ENCODE measurements at regions not wholly inside any gene's neighbourhood (a gene's known extent, or its start where the extent isn't known, plus 50 kb on each side); places are given as distances from the start of the nearest gene placed in this dataset.

DNA sequence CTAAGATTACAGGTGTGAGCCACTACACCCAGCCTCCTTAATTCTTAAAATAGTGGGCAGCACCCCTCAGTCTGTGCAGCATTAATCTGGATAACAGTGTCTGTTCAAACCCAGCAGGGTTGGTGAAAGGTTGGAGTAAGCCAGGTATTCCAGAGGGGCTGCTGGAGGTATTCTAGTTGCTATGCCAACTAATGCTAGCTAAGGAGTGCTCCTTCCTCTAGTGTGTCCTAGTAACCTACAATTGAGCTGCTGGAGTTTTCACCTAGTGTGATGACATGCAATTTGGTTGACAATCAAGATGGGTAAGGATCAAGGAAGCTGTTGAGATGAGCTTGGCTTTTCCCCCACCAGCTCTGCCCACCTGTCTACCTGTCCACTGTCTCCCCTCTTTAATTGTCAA is 100.2 kb upstream of the IPO9 start:
- Histone ChIP-seq H3K27me3 (ENCODE audit: low read depth) (no peaks in the 10 kb centered on the region), H3K36me3 (no peaks in the 10 kb centered on the region), H3K9me3 (replicated peaks) (no peaks in the 10 kb centered on the region), H3K4me3 (no peak overlapping the region), H3K27ac (replicated peaks) (peak overlapping the region; percentile 87), H3K4me1 (peaks cover 99% of the 10 kb centered on the region)
- DNase-seq, result no peak
- TF ChIP-seq, protein P1, sequence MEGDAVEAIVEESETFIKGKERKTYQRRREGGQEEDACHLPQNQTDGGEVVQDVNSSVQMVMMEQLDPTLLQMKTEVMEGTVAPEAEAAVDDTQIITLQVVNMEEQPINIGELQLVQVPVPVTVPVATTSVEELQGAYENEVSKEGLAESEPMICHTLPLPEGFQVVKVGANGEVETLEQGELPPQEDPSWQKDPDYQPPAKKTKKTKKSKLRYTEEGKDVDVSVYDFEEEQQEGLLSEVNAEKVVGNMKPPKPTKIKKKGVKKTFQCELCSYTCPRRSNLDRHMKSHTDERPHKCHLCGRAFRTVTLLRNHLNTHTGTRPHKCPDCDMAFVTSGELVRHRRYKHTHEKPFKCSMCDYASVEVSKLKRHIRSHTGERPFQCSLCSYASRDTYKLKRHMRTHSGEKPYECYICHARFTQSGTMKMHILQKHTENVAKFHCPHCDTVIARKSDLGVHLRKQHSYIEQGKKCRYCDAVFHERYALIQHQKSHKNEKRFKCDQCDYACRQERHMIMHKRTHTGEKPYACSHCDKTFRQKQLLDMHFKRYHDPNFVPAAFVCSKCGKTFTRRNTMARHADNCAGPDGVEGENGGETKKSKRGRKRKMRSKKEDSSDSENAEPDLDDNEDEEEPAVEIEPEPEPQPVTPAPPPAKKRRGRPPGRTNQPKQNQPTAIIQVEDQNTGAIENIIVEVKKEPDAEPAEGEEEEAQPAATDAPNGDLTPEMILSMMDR (IDR thresholded peaks at IDR 0.05; ENCODE audit: borderline replicate concordance), result no peak
- intact Hi-C loops (cut with micrococcal nuclease), result no loop called here

- Histone ChIP-seq H3K9me3 (replicated peaks) (no peaks in the 10 kb centered on the region), H3K4me1 (peaks cover 97% of the 10 kb centered on the region), H3K27ac (replicated peaks) (peak overlapping the region; percentile 87), H3K4me3 (no peak overlapping the region), H3K36me3 (no peaks in the 10 kb centered on the region), H3K27me3 (ENCODE audit: low read depth) (no peaks in the 10 kb centered on the region)
- intact Hi-C loops (cut with micrococcal nuclease), result no loop called here
- TF ChIP-seq, protein P1 (IDR thresholded peaks at IDR 0.05; ENCODE audit: borderline replicate concordance), result no peak
- DNase-seq, result no peak
Measured at GRCh38 chr1:201729973-201730608, 98.9 kb upstream of the IPO9 start.

GRCh38 chr1:201730611-201731010 is 98.3 kb upstream of the IPO9 start:
- Histone ChIP-seq H3K27me3 (ENCODE audit: low read depth) (no peaks in the 10 kb centered on the region), H3K9me3 (replicated peaks) (no peaks in the 10 kb centered on the region), H3K4me3 (peak overlapping the region; percentile 22), H3K27ac (replicated peaks) (peak overlapping the region; percentile 87), H3K36me3 (no peaks in the 10 kb centered on the region), H3K4me1 (peaks cover 97% of the 10 kb centered on the region)
- TF ChIP-seq, protein P1 (IDR thresholded peaks at IDR 0.05; ENCODE audit: borderline replicate concordance), result no peak
- DNase-seq, result no peak
- intact Hi-C loops (cut with micrococcal nuclease), result no loop called here

- no peaks in the 10 kb centered on the region for H3K36me3 ChIP-seq
- peak overlapping the region; percentile 87 for H3K27ac ChIP-seq (replicated peaks)
- no peaks in the 10 kb centered on the region for H3K9me3 ChIP-seq (replicated peaks)
- H3K27me3 ChIP-seq (ENCODE audit: low read depth), result no peaks in the 10 kb centered on the region
- H3K4me1 ChIP-seq, result peaks cover 97% of the 10 kb centered on the region
- peak overlapping the region; percentile 22 for H3K4me3 ChIP-seq
- TF ChIP-seq, protein P1 (IDR thresholded peaks at IDR 0.05; ENCODE audit: borderline replicate concordance), result no peak
- DNase-seq, result no peak
- intact Hi-C loops (cut with micrococcal nuclease), result no loop called here
Measured at GRCh38 chr1:201731142-201731541, 97.8 kb upstream of the IPO9 start.

DNA sequence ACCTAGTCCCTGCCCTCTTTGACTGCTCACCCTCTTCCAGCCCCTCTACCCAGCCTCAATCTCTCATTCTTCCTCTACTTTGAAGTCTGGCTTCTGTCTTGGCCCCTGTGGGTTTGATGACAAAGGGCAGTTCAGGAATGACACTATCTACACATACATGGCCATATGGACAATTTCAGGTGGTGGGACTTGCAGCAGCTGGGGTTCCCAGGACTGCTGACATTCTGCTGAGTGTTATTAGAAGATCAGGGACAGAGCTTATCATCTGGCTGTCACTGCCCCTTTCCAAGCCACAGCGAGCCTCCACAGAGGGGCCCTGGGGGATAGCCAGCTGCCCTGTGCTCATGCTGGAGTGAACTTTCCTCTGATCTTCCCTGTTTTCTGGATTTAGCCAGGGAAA is 97.4 kb upstream of the IPO9 start:
- DNase-seq, result peak; percentile 79
- Histone ChIP-seq H3K27ac (replicated peaks) (peak overlapping the region; percentile 87), H3K9me3 (replicated peaks) (no peaks in the 10 kb centered on the region), H3K36me3 (no peaks in the 10 kb centered on the region), H3K4me1 (peaks cover 97% of the 10 kb centered on the region), H3K27me3 (ENCODE audit: low read depth) (no peaks in the 10 kb centered on the region), H3K4me3 (peak overlapping the region; percentile 22)
- intact Hi-C loops (cut with micrococcal nuclease), result no loop called here
- TF ChIP-seq, protein P1 (IDR thresholded peaks at IDR 0.05; ENCODE audit: borderline replicate concordance), result no peak

All from left ventricle myocardium inferior (tissue), 1 donor.